ENCODE measurements at regions not wholly inside any gene's neighbourhood (a gene's known extent, or its start where the extent isn't known, plus 50 kb on each side); places are given as distances from the start of the nearest gene placed in this dataset.

- DNase-seq (ENCODE audit: low read depth in 1 of 2, low spot score in 1 of 2) = no peak
Measured at GRCh38 chr4:108529102-108529501, 91.3 kb upstream of the RPL34 start.

- no peak for DNase-seq (ENCODE audit: low read depth in 1 of 2, low spot score in 1 of 2)
Measured at GRCh38 chr4:108527723-108528122, 92.7 kb upstream of the RPL34 start.

GRCh38 chr4:108520807-108521206, 99.6 kb upstream of the RPL34 start:
- no peak for DNase-seq (ENCODE audit: low read depth in 1 of 2, low spot score in 1 of 2)

GRCh38 chr4:108519911-108520601, 100.3 kb upstream of the RPL34 start:
- no peak for DNase-seq (ENCODE audit: low read depth in 1 of 2, low spot score in 1 of 2)

- no peak for DNase-seq (ENCODE audit: low read depth in 1 of 2, low spot score in 1 of 2)
Measured at GRCh38 chr4:108519208-108519833, 101.1 kb upstream of the RPL34 start.

GRCh38 chr4:108512615-108513505, 107.5 kb upstream of the RPL34 start:
- DNase-seq (ENCODE audit: low read depth in 1 of 2, low spot score in 1 of 2) = peak; percentile 7 to 22

- no peak for DNase-seq (ENCODE audit: low read depth in 1 of 2, low spot score in 1 of 2)
Measured at GRCh38 chr4:108511618-108512017, 108.8 kb upstream of the RPL34 start.

- DNase-seq (ENCODE audit: low read depth in 1 of 2, low spot score in 1 of 2) = no peak
Measured at GRCh38 chr4:108502356-108502755, 118.0 kb upstream of the RPL34 start.

- DNase-seq (ENCODE audit: low read depth in 1 of 2, low spot score in 1 of 2) = no peak
Measured at GRCh38 chr4:108498925-108499324, 121.5 kb upstream of the RPL34 start.

GRCh38 chr4:108493596-108493931, 126.8 kb upstream of the RPL34 start:
- DNase-seq (ENCODE audit: low read depth in 1 of 2, low spot score in 1 of 2) = no peak

GRCh38 chr4:108492816-108493595, 127.4 kb upstream of the RPL34 start:
- DNase-seq (ENCODE audit: low read depth in 1 of 2, low spot score in 1 of 2) = peak in 1 of 2 donors; percentile 13

GRCh38 chr4:108488865-108489264, 131.5 kb upstream of the RPL34 start:
- no peak for DNase-seq (ENCODE audit: low read depth in 1 of 2, low spot score in 1 of 2)

GRCh38 chr4:108486046-108486445, 134.3 kb upstream of the RPL34 start:
- no peak for DNase-seq (ENCODE audit: low read depth in 1 of 2, low spot score in 1 of 2)

- DNase-seq (ENCODE audit: low read depth in 1 of 2, low spot score in 1 of 2) = no peak
Measured at GRCh38 chr4:108484187-108484586, 136.2 kb upstream of the RPL34 start.

- no peak for DNase-seq (ENCODE audit: low read depth in 1 of 2, low spot score in 1 of 2)
Measured at GRCh38 chr4:108483650-108484049, 136.7 kb upstream of the RPL34 start.

GRCh38 chr4:108483079-108483478, 137.3 kb upstream of the RPL34 start:
- DNase-seq (ENCODE audit: low read depth in 1 of 2, low spot score in 1 of 2) = no peak

- DNase-seq (ENCODE audit: low read depth in 1 of 2, low spot score in 1 of 2) = no peak
Measured at GRCh38 chr4:108480881-108481280, 139.5 kb upstream of the RPL34 start.

GRCh38 chr4:108477527-108478108, 142.8 kb upstream of the RPL34 start:
- no peak for DNase-seq (ENCODE audit: low read depth in 1 of 2, low spot score in 1 of 2)

GRCh38 chr4:108473163-108473720, 147.1 kb upstream of the RPL34 start:
- DNase-seq (ENCODE audit: low read depth in 1 of 2, low spot score in 1 of 2) = no peak
